Mammary epithelial cell (primary cell): ENCODE measurements at regions not wholly inside any gene's neighbourhood (a gene's known extent, or its start where the extent isn't known, plus 50 kb on each side); places are given as distances from the start of the nearest gene placed in this dataset.
"Not testable (repeated sequence)": the region's sequence is repeated elsewhere in the genome, so short reads cannot be mapped to it uniquely, and the experiment has no call there.

ENCODE experiments used
- CTCF ChIP-seq, 2 donors: IDR thresholded peaks in 1 of 2; conservative IDR thresholded peaks in 1 of 2; 2 replicates each; pipeline ENCODE4 v1.5.1; 2011 to 2012; ENCODE audit warnings: inconsistent platforms in 2 of 2, low read length in 2 of 2, mild to moderate bottlenecking in 2 of 2, control low read depth in 1 of 2, low read depth in 1 of 2; ENCODE audit not compliant: insufficient read depth in 1 of 2; ENCODE audit errors: extremely low read depth in 1 of 2
- EZH2 ChIP-seq: IDR thresholded peaks from 2 replicates; pipeline ENCODE4 v1.6.1; 2012; ENCODE audit warnings: low read length, inconsistent platforms, borderline replicate concordance

GRCh38 chr6:153867-154266, 138.4 kb upstream of the DUSP22 start:
- TF ChIP-seq CTCF (conservative IDR thresholded peaks at IDR 0.05 in 1 of 2, IDR thresholded peaks at IDR 0.05 in 1 of 2; ENCODE audit: extremely low read depth in 1 of 2, insufficient read depth in 1 of 2, low read depth in 1 of 2, low read length in 2 of 2); EZH2: not testable (repeated sequence)
